ENCODE measurements at regions not wholly inside any gene's neighbourhood (a gene's known extent, or its start where the extent isn't known, plus 50 kb on each side); places are given as distances from the start of the nearest gene placed in this dataset.
A peak's percentile ranks its signal among the peaks of the same experiment; 100 is the strongest.

- TF ChIP-seq DMTF1 (CRISPR knock-in tag; IDR thresholded peaks at IDR 0.05) (no peak), RBFOX2 (IDR thresholded peaks at IDR 0.05; ENCODE audit: low read depth, low read length) (no peak), ZNF44 (CRISPR knock-in tag; IDR thresholded peaks at IDR 0.05) (no peak), ZNF646 (CRISPR knock-in tag; IDR thresholded peaks at IDR 0.05) (no peak), SP1 (IDR thresholded peaks at IDR 0.05) (no peak), SP1 (CRISPR knock-in tag; IDR thresholded peaks at IDR 0.05) (no peak), U2AF1 (optimal IDR thresholded peaks at IDR 0.05; ENCODE audit: low read depth, low read length) (no peak), ZNF512B (CRISPR knock-in tag; IDR thresholded peaks at IDR 0.05; ENCODE audit: borderline replicate concordance) (0 out of 2 replicates have a peak, but pooled peaks have one; percentile 21), NR2F2 (IDR thresholded peaks at IDR 0.05; ENCODE audit: borderline replicate concordance, low read depth) (no peak), PTBP1 (IDR thresholded peaks at IDR 0.05; ENCODE audit: low read depth, low read length, poor library complexity, severe bottlenecking) (no peak), STAT6 (CRISPR knock-in tag; IDR thresholded peaks at IDR 0.05; ENCODE audit: borderline replicate concordance) (no peak), KLF16 (CRISPR knock-in tag; IDR thresholded peaks at IDR 0.05) (no peak), GATAD1 (CRISPR knock-in tag; IDR thresholded peaks at IDR 0.05) (0 out of 2 replicates have a peak, but pooled peaks have one; percentile 45), KLF6 (CRISPR knock-in tag; IDR thresholded peaks at IDR 0.05) (no peak)
Observed at GRCh38 chr6:138590796-138591709, 91.8 kb upstream of the NHSL1 start (continued).
